ENCODE measurements at regions not wholly inside any gene's neighbourhood (a gene's known extent, or its start where the extent isn't known, plus 50 kb on each side); places are given as distances from the start of the nearest gene placed in this dataset.

DNA sequence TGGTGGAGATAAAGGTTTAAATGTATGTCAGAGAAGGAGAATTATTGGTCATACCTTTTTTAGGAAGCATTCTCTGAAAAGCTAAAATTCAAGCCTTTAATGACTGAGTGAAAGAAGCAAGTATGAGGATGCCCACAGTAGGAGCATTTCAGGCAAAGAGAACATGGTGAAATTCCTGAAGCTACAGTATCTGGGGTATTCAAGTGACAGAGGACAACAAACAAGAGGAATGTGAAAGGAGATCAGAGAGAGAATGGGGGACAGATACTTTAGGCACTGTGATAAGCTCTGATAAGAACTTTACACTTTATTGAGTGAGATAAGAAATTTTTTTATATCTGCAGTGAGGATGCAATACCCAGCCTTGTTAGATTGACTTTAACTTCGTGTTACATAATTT is 621.3 kb upstream of the AGA start:
- no peak for DNase-seq

GRCh38 chr4:178066338-178066941 is 624.2 kb upstream of the AGA start:
- no peak for DNase-seq

DNA sequence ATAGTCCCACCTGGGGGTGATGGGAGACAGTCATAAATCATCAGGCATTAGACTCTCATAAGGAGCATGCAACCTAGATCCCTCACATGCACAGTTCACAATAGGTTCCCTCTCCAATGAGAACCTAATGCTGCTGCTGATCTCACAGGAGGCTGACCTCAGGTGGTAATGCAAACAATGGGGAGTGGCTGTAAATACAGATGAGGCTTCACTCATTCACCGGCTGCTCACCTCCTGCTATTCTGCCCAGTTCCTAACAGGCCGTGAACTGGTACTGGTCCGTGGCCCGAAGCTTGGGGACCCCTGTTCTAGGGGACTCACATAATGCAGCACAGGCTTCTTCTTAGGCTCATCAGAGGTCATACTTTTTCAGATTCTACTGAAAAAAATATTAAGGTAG is 625.9 kb upstream of the AGA start:
- no peak for DNase-seq

- DNase-seq = no peak
These were observed 627.9 kb upstream of the AGA start for GRCh38 chr4:178070163-178070562.

DNA sequence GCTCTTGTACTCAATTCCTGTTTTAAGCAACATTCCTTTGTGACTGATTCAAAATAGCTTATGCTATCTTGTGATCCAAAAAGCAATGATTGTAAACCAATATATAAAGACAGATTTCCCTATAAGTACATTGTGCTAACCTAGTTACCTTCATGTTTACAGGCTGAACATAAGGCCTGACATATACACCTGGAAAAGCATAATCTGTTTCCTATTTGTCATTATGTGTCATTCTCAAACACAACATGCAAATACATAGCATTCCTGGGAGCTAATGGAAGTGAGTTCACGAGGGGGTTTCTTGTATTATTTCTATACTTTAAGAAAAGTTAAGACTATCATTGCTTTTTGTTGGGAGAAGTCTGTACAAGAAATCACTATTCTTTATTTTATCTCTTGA is 638.1 kb upstream of the AGA start:
- no peak for DNase-seq

GRCh38 chr4:178081176-178081575 is 638.9 kb upstream of the AGA start:
- no peak for DNase-seq

DNA sequence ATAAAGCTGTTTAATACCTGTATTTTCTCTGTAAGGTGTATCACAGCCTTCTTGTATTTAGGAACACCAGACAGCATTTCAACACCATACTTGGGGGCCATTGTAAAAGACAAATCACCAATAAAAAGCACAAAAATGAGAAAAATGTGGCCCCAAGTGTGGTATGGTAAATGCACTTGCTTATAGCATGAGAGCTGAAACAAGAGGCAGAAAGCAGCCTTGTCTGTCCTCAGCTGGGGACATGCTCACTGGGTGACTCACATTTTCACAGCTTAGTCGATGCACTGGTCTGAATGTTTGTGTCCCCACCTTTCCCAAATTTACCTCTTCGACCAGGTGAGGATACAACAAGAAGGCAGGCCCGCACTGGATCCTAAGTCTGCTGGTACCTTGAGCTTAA is 639.7 kb upstream of the AGA start:
- DNase-seq = no peak

GRCh38 chr4:178082906-178083305 is 640.7 kb upstream of the AGA start:
- DNase-seq = no peak

- DNase-seq = no peak
These were observed 641.7 kb upstream of the AGA start for GRCh38 chr4:178083968-178084367.

- DNase-seq = no peak
These were observed 644.1 kb upstream of the AGA start for GRCh38 chr4:178086320-178086719.

GRCh38 chr4:178090640-178091411 is 648.6 kb upstream of the AGA start:
- no peak for DNase-seq

GRCh38 chr4:178102139-178102538 is 659.9 kb upstream of the AGA start:
- DNase-seq = no peak

- no peak for DNase-seq
These were observed 663.0 kb upstream of the AGA start for GRCh38 chr4:178105242-178105641.

- DNase-seq = no peak
These were observed 694.6 kb upstream of the AGA start for GRCh38 chr4:178136736-178137345.

DNA sequence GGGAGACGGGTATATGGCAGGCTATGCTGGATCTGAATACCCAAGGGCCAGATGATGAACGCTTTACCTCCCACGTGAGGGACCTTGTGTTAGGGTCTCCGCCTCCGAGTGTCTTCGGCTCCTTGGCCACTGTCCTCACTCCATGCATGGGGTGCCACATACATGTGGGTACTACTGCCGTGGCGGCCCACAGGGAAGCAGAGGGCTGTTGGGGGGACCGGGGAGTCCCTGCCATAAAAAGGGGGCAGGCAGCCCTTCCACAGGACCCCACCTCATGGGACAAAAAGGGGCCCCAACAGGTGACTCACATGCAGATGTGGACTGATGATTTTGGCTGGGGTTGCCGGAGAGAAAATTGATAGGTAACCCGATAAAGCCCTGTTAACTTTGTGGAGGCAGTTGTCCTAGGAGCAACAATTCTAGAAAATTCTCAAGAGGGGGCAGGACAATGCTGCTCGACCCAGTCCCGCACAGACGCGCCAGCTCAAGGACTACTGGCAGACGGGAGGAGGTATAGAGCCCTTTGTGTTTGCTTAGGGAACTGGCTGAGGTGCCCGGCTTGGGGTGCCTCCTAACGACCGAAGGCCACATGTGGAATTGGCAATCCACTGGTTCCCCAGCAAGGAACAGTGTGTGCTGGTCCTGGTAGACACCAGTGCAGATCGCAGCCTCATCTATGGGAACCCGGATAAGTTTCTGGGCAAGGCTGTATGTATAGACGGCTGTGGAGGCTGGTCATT is 695.7 kb upstream of the AGA start:
- no peak for DNase-seq

- DNase-seq = no peak
These were observed 696.3 kb upstream of the AGA start for GRCh38 chr4:178138491-178138890.

DNA sequence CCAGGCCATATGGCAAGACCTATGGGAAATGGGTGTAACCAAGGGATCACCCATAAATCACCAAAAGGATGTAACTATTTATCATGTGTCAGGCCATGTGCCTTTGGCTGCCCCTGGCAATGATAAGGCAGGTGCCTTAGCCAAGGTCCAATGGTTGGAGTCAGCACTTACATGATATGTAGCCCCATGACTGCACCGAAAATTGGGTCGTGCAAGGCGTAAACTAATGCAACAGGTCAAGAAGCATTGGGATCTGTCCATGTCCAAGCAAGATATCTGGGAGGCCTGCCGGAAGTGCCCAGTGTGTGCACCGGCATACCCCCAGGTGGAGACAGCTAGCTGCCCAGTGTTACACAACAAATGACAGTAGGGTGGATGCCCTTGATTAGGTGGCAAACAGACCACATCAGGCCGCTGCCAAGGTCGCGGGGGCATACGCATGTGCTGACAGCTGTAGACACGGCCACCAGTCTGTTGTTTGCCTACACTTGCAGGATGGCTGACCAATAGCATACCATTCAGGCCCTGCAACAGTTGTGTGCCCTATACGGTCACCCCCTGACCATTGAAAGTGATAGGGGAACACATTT is 698.2 kb upstream of the AGA start:
- DNase-seq = no peak

DNA sequence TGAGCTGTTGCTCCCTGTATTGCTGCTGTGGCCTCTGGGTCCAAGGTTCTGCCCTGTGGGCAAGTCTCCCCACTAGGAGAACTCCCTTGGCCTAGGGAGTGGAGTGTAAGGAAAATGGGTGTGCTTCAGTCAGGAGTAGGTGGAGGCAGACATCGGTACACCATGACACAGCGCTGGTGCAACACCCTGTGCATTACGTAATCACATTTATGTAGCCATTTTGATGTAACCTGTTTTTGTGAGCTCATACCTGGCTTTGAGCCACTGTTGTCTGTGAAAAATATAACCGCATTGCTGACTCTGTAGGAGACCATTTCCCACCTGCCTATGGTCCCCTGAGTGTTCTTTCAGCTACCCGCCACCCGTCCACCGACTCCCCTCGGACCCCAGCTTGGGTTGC is 700.5 kb upstream of the AGA start:
- DNase-seq = no peak

DNA sequence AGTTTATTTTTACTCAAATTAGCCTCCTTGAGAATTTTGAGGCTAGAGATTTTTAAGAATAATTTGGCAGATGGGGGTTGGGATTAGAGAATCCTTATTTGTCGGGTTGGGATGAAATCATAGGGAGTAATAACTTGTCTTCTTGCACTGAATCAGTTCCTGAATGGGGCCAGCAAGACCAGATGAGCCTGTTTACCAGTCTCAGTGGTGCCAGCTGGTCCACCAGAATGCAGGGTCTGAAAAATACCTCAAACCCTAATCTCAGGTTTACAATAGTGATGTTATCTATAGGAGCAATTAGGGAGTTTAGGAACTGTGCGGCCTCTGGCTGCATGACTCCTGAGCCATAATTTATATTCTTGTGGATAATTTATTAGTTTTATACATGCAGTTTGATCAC is 705.9 kb upstream of the AGA start:
- DNase-seq = no peak

GRCh38 chr4:178165251-178165950 is 723.2 kb upstream of the AGA start:
- no peak for DNase-seq

DNA sequence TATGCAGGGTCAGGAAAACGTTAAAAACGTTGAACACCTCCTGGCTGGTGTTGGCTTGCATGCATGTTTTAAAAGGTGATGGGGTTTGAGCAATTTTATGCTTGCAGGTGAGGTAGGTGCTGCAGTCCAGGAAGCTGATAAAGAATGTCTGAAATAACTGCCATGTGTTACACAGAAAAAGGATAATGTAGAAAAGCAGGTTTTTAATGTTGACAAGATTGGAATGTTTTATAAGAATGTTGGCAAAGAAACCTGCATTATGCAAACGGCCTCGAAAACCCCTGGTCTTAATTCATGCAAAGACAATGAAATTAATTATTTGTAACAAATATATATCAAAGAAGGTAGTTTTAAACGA is 723.7 kb upstream of the AGA start:
- DNase-seq = no peak

DNA sequence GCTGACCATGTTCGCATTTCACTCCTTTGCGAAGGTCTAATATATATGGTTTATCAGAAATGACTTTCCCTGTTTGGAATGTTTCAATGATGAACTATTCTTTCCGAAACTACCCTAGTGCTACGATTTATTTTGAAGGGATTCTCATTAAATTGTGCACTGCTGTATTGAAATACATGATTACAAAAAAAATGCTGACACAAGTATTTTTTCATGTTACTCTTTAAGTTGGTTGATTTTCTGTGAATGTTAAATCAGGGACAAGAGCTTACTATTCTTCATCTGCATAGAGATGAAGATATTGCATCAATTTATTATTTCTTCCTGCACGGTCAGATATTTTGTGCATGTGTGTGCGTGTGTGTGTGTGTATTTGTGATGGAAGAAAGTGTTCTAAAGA is 731.5 kb upstream of the AGA start:
- no peak for DNase-seq
